Astrocyte (in vitro differentiated cells and primary cell): ENCODE measurements at regions not wholly inside any gene's neighbourhood (a gene's known extent, or its start where the extent isn't known, plus 50 kb on each side); places are given as distances from the start of the nearest gene placed in this dataset.

Source experiments
- DNase-seq: peaks from one replicate; pipeline ENCODE4 v3.0.0-alpha.2; 2010; ENCODE audit warnings: low read depth
- FAIRE-seq: peaks from 2 replicates; lab custom pipeline; 2011; peaks lifted over from hg19 to GRCh38; lab: Jason Lieb, UNC
- H2AFZ ChIP-seq: 2 replicates; pipeline ENCODE4 v1.6.0; 2012; ENCODE audit warnings: low read depth, low read length, inconsistent platforms
- H3K27ac ChIP-seq: 2 replicates; pipeline ENCODE4 v1.5.1; 2011; ENCODE audit warnings: low read depth, low read length, inconsistent platforms
- H3K27me3 ChIP-seq: 2 replicates; pipeline ENCODE4 v1.6.0; 2011; ENCODE audit warnings: low read length, inconsistent platforms; ENCODE audit not compliant: insufficient read depth
- H3K36me3 ChIP-seq: 2 replicates; pipeline ENCODE4 v1.5.1; 2011; ENCODE audit warnings: low read length, inconsistent platforms; ENCODE audit not compliant: insufficient read depth
- H3K4me1 ChIP-seq: 2 replicates; pipeline ENCODE4 v1.5.1; 2011; ENCODE audit warnings: low read length, inconsistent platforms; ENCODE audit not compliant: insufficient read depth
- H3K4me2 ChIP-seq: 2 replicates; pipeline ENCODE4 v1.6.0; 2012; ENCODE audit warnings: low read length, inconsistent platforms
- H3K4me3 ChIP-seq: 2 replicates; pipeline ENCODE4 v1.5.1; 2011; ENCODE audit warnings: low read depth, mild to moderate bottlenecking, low read length, inconsistent platforms; ENCODE audit not compliant: insufficient read depth
- H3K79me2 ChIP-seq: 2 replicates; pipeline ENCODE4 v1.6.0; 2012; ENCODE audit warnings: mild to moderate bottlenecking, low read length, inconsistent platforms; ENCODE audit not compliant: insufficient read depth
- H3K9ac ChIP-seq: 2 replicates; pipeline ENCODE4 v1.6.0; 2012; ENCODE audit warnings: mild to moderate bottlenecking, low read length, inconsistent platforms
- H3K9me3 ChIP-seq: 2 replicates; pipeline ENCODE4 v1.5.1; 2012; ENCODE audit warnings: low read depth, mild to moderate bottlenecking, low read length, inconsistent platforms; ENCODE audit not compliant: insufficient read depth
- H4K20me1 ChIP-seq: 2 replicates; pipeline ENCODE4 v1.6.0; 2012; ENCODE audit warnings: low read length, inconsistent platforms; ENCODE audit not compliant: insufficient read depth
- H3K27ac Mint-ChIP-seq: one replicate; pipeline ENCODE4 v1.8.0; 2021; ENCODE audit warnings: mild to moderate bottlenecking, mixed read lengths; ENCODE audit not compliant: unreplicated experiment
- H3K27me3 Mint-ChIP-seq: one replicate; pipeline ENCODE4 v1.8.0; 2021; ENCODE audit warnings: low read depth, mixed read lengths; ENCODE audit not compliant: unreplicated experiment
- H3K36me3 Mint-ChIP-seq: one replicate; pipeline ENCODE4 v1.8.0; 2021; ENCODE audit warnings: low read depth, mixed read lengths; ENCODE audit not compliant: unreplicated experiment
- H3K4me1 Mint-ChIP-seq: one replicate; pipeline ENCODE4 v1.8.0; 2021; ENCODE audit warnings: low read depth, mixed read lengths; ENCODE audit not compliant: unreplicated experiment
- H3K4me3 Mint-ChIP-seq: one replicate; pipeline ENCODE4 v1.8.0; 2021; ENCODE audit warnings: mild to moderate bottlenecking, moderate library complexity, mixed read lengths; ENCODE audit not compliant: unreplicated experiment
- H3K9me3 Mint-ChIP-seq: one replicate; pipeline ENCODE4 v1.8.0; 2021; ENCODE audit warnings: mild to moderate bottlenecking, mixed read lengths; ENCODE audit not compliant: unreplicated experiment
- EZH2 ChIP-seq: IDR thresholded peaks from 2 replicates; pipeline ENCODE4 v1.6.1; 2012; ENCODE audit warnings: mild to moderate bottlenecking, low read length, inconsistent platforms; ENCODE audit not compliant: insufficient read depth
- TF ChIP-seq, protein P1 (sequence below): IDR thresholded peaks from 2 replicates; pipeline ENCODE4 v1.5.1; 2011; ENCODE audit warnings: low read depth, mild to moderate bottlenecking, inconsistent platforms, low read length, moderate library complexity; ENCODE audit not compliant: insufficient read depth

DNA sequence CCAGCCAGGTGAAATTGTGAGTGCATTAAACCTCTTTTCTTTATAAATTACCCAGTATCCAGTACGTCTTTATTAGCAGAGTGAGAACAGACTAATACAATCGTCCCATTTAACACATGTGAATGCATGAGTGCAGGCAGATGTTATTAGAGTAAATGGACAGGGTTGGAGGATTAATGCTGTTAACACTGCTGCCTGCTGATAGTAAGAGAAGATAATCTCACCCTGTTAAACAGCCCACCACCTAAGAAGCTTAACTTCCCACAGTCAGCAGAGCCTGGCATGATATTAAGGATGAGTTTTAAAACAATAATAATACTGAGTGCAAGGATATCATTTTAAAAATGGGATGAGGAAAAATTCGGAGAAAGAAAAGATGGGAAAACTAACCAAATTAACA lies 181.4 kb upstream of the LHX8 start:
- no peaks in the 10 kb centered on the region for H3K36me3 Mint-ChIP-seq
- no peak for FAIRE-seq
- H3K4me1 Mint-ChIP-seq = no peaks in the 10 kb centered on the region
- no peak overlapping the region for H3K4me3 Mint-ChIP-seq
- Histone ChIP-seq H3K4me1 (no peaks in the 10 kb centered on the region), H3K36me3 (no peaks in the 10 kb centered on the region), H3K4me2 (no peak overlapping the region), H4K20me1 (no peaks in the 10 kb centered on the region), H3K79me2 (no peaks in the 10 kb centered on the region), H3K9me3 (no peaks in the 10 kb centered on the region), H3K27me3 (no peaks in the 10 kb centered on the region), H3K4me3 (no peak overlapping the region), H2AFZ (no peak overlapping the region), H3K27ac (no peak overlapping the region), H3K9ac (no peak overlapping the region)
- DNase-seq = no peak
- TF ChIP-seq EZH2 = no peak
- TF ChIP-seq, protein P1, sequence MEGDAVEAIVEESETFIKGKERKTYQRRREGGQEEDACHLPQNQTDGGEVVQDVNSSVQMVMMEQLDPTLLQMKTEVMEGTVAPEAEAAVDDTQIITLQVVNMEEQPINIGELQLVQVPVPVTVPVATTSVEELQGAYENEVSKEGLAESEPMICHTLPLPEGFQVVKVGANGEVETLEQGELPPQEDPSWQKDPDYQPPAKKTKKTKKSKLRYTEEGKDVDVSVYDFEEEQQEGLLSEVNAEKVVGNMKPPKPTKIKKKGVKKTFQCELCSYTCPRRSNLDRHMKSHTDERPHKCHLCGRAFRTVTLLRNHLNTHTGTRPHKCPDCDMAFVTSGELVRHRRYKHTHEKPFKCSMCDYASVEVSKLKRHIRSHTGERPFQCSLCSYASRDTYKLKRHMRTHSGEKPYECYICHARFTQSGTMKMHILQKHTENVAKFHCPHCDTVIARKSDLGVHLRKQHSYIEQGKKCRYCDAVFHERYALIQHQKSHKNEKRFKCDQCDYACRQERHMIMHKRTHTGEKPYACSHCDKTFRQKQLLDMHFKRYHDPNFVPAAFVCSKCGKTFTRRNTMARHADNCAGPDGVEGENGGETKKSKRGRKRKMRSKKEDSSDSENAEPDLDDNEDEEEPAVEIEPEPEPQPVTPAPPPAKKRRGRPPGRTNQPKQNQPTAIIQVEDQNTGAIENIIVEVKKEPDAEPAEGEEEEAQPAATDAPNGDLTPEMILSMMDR = no peak
- H3K27me3 Mint-ChIP-seq = no peaks in the 10 kb centered on the region
- H3K27ac Mint-ChIP-seq = no peak overlapping the region
- H3K9me3 Mint-ChIP-seq = no peaks in the 10 kb centered on the region

DNA sequence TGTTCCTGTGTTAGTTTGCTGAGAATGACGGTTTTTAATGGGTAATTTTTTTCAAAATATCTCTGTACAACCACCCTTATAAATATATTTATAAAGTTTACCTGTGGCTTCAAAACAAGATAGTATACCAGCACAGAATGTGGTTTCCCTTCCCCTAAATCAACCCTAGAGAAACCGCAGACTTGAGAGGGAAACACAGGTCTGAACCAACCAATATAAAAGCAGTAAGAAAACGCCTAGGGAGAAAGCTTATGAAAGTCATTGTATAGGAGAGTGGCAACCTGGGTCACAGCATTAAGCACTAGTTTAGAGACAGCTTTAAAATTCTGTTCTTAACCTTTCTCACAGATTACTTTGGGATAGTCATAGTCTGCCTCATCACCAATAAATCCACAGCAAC lies 180.6 kb upstream of the LHX8 start:
- no peak overlapping the region for H3K9ac ChIP-seq
- no peak for FAIRE-seq

DNA sequence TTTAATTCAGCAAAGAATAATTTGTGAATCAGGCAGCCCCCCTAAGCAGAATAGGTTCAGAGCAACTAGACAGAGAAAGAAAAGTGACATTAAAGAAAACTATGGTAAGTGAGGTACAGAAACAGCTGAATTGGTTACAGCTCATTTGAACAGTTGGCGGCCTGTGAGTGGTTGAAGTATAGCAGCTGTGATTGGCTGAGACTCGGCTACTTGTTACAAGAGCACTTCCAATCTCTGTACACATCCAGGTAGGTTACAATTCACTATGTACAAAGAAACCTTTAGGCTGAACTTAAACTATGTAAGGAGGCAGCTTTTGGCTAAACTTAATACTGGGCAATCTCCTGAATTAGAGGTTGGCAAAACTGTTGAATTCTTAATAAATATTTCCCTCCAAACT lies 171.1 kb upstream of the LHX8 start:
- H3K4me2 ChIP-seq = no peak overlapping the region
- peaks cover 2% of the 10 kb centered on the region for H3K27me3 Mint-ChIP-seq
- no peaks in the 10 kb centered on the region for H3K9me3 Mint-ChIP-seq
- H3K27ac ChIP-seq = no peak overlapping the region
- TF ChIP-seq EZH2 = no peak
- TF ChIP-seq, protein P1 = no peak
- no peaks in the 10 kb centered on the region for H3K9me3 ChIP-seq
- no peak for FAIRE-seq
- H3K4me3 ChIP-seq = no peak overlapping the region
- no peaks in the 10 kb centered on the region for H4K20me1 ChIP-seq
- H3K4me1 ChIP-seq = no peaks in the 10 kb centered on the region
- H2AFZ ChIP-seq = no peak overlapping the region
- no peak overlapping the region for H3K27ac Mint-ChIP-seq
- no peak overlapping the region for H3K4me3 Mint-ChIP-seq
- H3K36me3 ChIP-seq = no peaks in the 10 kb centered on the region
- H3K79me2 ChIP-seq = no peaks in the 10 kb centered on the region
- no peaks in the 10 kb centered on the region for H3K27me3 ChIP-seq
- DNase-seq = no peak
- no peaks in the 10 kb centered on the region for H3K36me3 Mint-ChIP-seq
- H3K4me1 Mint-ChIP-seq = peaks cover 4% of the 10 kb centered on the region
- H3K9ac ChIP-seq = no peak overlapping the region

More for the DNA sequence above, 180.6 kb upstream of the LHX8 start:
- H3K4me1 ChIP-seq = no peaks in the 10 kb centered on the region
- H3K4me3 ChIP-seq = no peak overlapping the region
- no peak for DNase-seq
- no peaks in the 10 kb centered on the region for H4K20me1 ChIP-seq
- H3K79me2 ChIP-seq = no peaks in the 10 kb centered on the region
- Mint-ChIP-seq H3K27me3 (no peaks in the 10 kb centered on the region), H3K27ac (no peak overlapping the region), H3K4me3 (no peak overlapping the region), H3K36me3 (no peaks in the 10 kb centered on the region), H3K9me3 (no peaks in the 10 kb centered on the region), H3K4me1 (no peaks in the 10 kb centered on the region)
- no peaks in the 10 kb centered on the region for H3K27me3 ChIP-seq
- no peak overlapping the region for H3K4me2 ChIP-seq
- no peaks in the 10 kb centered on the region for H3K9me3 ChIP-seq
- no peak overlapping the region for H3K27ac ChIP-seq
- no peaks in the 10 kb centered on the region for H3K36me3 ChIP-seq
- no peak overlapping the region for H2AFZ ChIP-seq
- no peak for TF ChIP-seq EZH2
- TF ChIP-seq, protein P1 = no peak
